Spleen (tissue), 7 donors: ENCODE measurements at regions not wholly inside any gene's neighbourhood (a gene's known extent, or its start where the extent isn't known, plus 50 kb on each side); places are given as distances from the start of the nearest gene placed in this dataset.

Source experiments
- POLR2A ChIP-seq, 3 donors: fragments of 450-650 bp; IDR thresholded peaks; one replicate each; pipeline ENCODE4 v1.5.1; 2017; ENCODE audit warnings: antibody characterized with exemption in 3 of 3, mild to moderate bottlenecking in 1 of 3
- POLR2AphosphoS5 ChIP-seq, 3 donors: sonication (generic); formaldehyde crosslinking; IDR thresholded peaks; one replicate each; pipeline ENCODE4 v1.5.1; 2017; ENCODE audit warnings: antibody characterized with exemption in 3 of 3
- TF ChIP-seq, protein P1 (sequence below), 11 experiments: fragments of 200-600 bp in 7 of 11; fragments of 450-650 bp in 4 of 11; sonication (generic) in 4 of 11; IDR thresholded peaks in 8 of 11; conservative IDR thresholded peaks in 3 of 11; 1 replicate in 7 of 11; 2 replicates in 4 of 11; pipeline versions ENCODE4 v1.4.0 to v1.8.0; 2016 to 2021; ENCODE audit warnings: antibody characterized with exemption in 11 of 11, inconsistent platforms in 4 of 11, mild to moderate bottlenecking in 1 of 11
- donor health status: DM: no; HTN: no; CAD: no; lungs with moderate emphysema.
- donor health status: DM: no; HTN: no; CAD: no.
- donor health status: DM: no; HTN: no; CAD: no.

DNA sequence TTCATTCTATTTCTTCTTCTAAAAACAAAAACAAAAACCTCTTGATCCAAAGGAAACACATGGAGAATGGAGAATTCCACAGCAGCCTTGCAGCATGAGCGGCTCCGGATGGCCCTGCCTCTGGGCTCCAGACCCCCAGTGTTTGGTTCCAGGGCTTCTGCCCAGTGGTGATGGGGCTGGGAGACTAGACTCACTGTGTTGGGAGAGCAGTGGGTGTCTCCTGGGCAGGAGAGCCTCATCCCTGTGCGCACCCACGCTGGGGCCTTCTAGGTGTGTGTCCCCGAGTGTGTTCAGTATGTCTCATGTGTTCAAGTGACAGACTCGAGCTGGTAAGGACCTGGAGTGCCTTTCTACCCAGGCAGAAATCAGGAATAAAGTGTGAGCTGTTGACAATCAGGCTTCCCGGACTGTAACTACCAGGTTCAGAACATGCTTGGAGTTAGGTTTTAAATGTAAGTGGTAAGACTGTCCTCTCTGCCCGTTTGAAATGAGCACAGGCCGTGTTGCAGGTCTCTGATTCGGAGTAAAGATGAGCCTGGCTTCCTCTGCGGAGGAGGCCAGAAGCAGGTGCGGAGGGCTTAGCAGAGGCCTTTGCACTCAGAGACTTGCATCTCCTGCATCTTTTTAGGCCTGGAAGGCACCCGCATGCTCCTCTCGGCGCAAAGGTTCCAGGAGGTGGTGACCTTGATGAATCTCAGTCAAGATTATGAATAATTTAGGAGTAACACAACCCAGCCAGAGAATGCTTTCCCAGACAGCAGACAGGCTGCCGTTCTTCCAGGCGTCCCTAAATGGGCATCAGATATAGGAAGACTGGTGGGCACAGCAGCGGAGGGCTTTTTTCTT, 253.6 kb downstream of the CDH26 start:
- TF ChIP-seq, protein P1, sequence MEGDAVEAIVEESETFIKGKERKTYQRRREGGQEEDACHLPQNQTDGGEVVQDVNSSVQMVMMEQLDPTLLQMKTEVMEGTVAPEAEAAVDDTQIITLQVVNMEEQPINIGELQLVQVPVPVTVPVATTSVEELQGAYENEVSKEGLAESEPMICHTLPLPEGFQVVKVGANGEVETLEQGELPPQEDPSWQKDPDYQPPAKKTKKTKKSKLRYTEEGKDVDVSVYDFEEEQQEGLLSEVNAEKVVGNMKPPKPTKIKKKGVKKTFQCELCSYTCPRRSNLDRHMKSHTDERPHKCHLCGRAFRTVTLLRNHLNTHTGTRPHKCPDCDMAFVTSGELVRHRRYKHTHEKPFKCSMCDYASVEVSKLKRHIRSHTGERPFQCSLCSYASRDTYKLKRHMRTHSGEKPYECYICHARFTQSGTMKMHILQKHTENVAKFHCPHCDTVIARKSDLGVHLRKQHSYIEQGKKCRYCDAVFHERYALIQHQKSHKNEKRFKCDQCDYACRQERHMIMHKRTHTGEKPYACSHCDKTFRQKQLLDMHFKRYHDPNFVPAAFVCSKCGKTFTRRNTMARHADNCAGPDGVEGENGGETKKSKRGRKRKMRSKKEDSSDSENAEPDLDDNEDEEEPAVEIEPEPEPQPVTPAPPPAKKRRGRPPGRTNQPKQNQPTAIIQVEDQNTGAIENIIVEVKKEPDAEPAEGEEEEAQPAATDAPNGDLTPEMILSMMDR (IDR thresholded peaks at IDR 0.05 in 8 of 11, conservative IDR thresholded peaks at IDR 0.05 in 3 of 11), result no peak
- TF ChIP-seq POLR2AphosphoS5 (IDR thresholded peaks at IDR 0.05) (no peak), POLR2A (IDR thresholded peaks at IDR 0.05) (no peak)
